ENCODE measurements at regions not wholly inside any gene's neighbourhood (a gene's known extent, or its start where the extent isn't known, plus 50 kb on each side); places are given as distances from the start of the nearest gene placed in this dataset.

DNA sequence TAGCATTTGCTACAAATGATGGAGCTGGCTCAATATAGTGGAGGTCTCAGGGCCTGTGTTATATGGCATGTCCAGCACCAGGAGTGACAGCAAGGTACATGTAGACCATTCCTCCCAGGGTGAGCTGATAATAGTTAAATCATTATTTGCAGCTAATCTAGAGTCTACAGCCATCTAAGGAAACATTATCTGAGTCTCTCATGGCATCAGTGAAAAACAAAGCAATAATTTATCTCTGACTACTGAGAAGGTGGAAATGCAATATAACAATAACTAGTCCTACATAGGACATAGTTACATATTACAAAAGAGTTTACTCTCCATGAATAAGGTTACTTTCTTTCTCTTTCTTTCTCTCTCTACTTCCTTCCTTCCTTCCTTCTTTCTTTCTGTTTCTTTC lies 143.4 kb upstream of the KCNK2 start:
- TF ChIP-seq, protein P1, sequence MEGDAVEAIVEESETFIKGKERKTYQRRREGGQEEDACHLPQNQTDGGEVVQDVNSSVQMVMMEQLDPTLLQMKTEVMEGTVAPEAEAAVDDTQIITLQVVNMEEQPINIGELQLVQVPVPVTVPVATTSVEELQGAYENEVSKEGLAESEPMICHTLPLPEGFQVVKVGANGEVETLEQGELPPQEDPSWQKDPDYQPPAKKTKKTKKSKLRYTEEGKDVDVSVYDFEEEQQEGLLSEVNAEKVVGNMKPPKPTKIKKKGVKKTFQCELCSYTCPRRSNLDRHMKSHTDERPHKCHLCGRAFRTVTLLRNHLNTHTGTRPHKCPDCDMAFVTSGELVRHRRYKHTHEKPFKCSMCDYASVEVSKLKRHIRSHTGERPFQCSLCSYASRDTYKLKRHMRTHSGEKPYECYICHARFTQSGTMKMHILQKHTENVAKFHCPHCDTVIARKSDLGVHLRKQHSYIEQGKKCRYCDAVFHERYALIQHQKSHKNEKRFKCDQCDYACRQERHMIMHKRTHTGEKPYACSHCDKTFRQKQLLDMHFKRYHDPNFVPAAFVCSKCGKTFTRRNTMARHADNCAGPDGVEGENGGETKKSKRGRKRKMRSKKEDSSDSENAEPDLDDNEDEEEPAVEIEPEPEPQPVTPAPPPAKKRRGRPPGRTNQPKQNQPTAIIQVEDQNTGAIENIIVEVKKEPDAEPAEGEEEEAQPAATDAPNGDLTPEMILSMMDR (IDR thresholded peaks at IDR 0.05; ENCODE audit: control insufficient read depth, insufficient read depth, low read depth, low read length, missing control alignments): no peak
- DNase-seq (ENCODE audit: low read depth): no peak

DNA sequence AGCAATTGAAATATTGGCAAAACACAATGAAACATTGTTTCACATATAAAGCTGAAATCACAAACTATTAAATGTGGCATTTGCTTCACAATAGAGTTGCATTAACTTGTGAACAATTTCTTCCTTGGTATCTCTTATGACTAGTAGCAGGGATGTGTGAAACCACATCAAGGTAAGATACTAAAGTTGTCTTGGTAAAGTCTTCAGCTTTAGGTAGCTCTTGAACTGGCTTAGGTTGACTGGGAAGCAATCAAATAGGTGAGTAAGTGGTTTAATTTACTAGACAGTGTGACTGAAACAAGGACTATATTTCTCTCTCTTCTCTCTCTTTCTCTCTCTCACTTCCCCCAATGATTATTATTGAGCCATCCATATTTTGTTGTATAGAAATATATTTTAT lies 141.5 kb upstream of the KCNK2 start:
- DNase-seq (ENCODE audit: low read depth): no peak
- TF ChIP-seq, protein P1 (IDR thresholded peaks at IDR 0.05; ENCODE audit: control insufficient read depth, insufficient read depth, low read depth, low read length, missing control alignments): no peak
- no peak overlapping the region for H3K4me3 ChIP-seq (ENCODE audit: control insufficient read depth, low read depth, low read length)

More for the DNA sequence above, 143.4 kb upstream of the KCNK2 start:
- H3K4me3 ChIP-seq (ENCODE audit: control insufficient read depth, low read depth, low read length): no peak overlapping the region

DNA sequence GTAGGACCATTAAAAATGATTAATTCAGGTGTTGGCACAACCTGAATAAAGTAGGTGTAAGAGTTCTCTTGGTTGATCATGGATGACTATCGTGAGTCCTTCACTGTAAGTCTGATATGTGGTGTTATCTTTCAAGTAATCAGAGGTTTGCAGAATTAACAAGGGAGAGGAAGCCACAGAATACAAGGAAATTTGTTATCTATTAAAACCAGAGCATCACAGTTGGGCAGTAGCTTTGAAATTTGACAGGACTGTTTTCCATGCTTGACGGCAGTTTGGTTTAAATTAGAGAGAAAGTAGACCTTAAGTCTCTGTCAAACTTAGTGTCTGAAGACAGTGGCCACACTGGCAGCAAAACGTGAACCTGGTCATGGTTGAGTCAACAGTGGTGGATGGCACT lies 139.5 kb upstream of the KCNK2 start:
- no peak overlapping the region for H3K4me3 ChIP-seq (ENCODE audit: control insufficient read depth, low read depth, low read length)
- no peak for DNase-seq (ENCODE audit: low read depth)
- TF ChIP-seq, protein P1 (IDR thresholded peaks at IDR 0.05; ENCODE audit: control insufficient read depth, insufficient read depth, low read depth, low read length, missing control alignments): no peak

DNA sequence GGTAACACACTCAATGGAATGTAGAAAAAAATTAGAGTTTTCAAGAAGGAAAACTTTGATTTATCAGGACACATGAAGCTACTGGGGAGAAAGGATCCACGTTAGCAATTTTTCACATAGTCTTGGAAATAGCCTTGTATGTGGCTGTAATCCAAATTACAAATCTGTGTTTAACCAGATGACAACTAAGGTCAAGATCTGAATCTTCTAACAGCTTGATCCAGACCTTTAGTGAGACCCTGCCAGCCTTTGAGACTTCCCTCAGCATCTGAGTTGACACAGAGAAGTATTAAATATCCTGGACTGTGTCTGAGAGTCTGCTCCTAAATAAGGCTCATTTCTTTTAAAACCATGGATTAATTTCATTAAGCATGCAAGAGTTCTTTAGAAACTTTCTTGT lies 135.9 kb upstream of the KCNK2 start:
- no peak for DNase-seq (ENCODE audit: low read depth)
- H3K4me3 ChIP-seq (ENCODE audit: control insufficient read depth, low read depth, low read length): no peak overlapping the region
- TF ChIP-seq, protein P1 (IDR thresholded peaks at IDR 0.05; ENCODE audit: control insufficient read depth, insufficient read depth, low read depth, low read length, missing control alignments): no peak

DNA sequence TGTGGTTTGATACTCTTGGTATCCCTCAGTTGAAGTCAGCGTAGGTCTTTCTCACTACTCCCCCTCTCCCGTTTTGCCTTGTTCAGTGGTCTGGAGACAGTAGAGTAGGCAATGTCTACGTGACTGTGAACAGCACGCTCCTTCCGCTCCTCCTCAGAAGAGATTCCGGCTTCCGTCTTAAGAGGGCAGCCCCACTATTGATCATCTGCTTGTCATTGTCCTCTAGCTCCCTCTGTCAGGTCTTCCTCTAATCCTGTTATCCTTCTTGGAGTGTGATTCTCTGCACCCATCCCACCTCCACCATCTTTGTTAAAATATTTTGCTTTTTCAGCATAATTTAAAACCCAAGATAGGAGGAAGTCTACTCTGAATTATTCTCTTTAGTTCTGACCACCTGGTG lies 129.9 kb upstream of the KCNK2 start:
- no peak for DNase-seq (ENCODE audit: low read depth)
- TF ChIP-seq, protein P1 (IDR thresholded peaks at IDR 0.05; ENCODE audit: control insufficient read depth, insufficient read depth, low read depth, low read length, missing control alignments): no peak
- no peak overlapping the region for H3K4me3 ChIP-seq (ENCODE audit: control insufficient read depth, low read depth, low read length)

DNA sequence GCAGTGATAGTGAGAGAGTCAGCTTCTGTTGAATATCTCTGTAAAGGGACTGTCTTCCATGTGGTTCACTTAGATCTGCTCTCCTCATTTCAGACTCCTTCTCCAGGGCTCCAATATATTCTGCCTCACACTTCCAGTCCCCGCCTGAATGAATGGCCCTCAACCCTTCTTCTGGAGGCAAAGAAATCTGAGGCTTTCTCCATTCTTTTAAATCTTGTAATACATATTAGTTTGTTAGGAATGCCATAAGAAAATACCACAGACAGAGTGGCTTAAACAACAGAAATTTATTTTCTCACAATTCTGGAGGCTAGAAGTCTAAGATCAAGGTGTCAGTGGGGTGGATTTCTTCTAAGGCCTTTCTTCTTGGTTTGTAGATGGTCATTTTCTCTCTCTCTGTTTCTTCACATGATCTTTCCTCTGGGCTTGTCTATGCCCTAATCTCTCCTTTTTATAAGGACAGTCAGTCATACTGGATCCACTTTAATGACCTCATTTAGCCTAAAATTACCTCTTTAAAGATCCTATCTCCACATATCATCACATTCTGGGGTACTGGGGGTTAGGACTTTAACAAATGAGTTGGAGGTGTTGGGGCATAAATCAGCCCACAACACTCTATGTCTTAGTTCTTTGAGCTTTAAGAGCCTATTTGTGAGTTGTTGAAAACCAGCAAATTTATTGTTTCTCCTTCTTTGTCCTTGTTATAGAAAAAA lies 128.5 kb upstream of the KCNK2 start:
- TF ChIP-seq, protein P1 (IDR thresholded peaks at IDR 0.05; ENCODE audit: control insufficient read depth, insufficient read depth, low read depth, low read length, missing control alignments): no peak
- DNase-seq (ENCODE audit: low read depth): no peak
- H3K4me3 ChIP-seq (ENCODE audit: control insufficient read depth, low read depth, low read length): no peak overlapping the region
